Endothelial cell of umbilical vein (primary cell): ENCODE measurements at regions not wholly inside any gene's neighbourhood (a gene's known extent, or its start where the extent isn't known, plus 50 kb on each side); places are given as distances from the start of the nearest gene placed in this dataset.

Experiments
- BruUV-seq: library from RNA; stranded (reverse); fragments of 400-500 nt; replicated peaks from 2 replicates; lab custom pipeline; 2021; lab: Mats Ljungman, UMichigan
- CTCF ChIA-PET: fragments of 300-600, 350-600 bp; sonication (Branson Sonifier 250); formaldehyde crosslinking; loops from one replicate; lab custom pipeline; 2021; ENCODE audit warnings: antibody characterized with exemption, inconsistent platforms; lab: Charles Lee
- POLR2A ChIA-PET: fragments of 300-600, 350-600 bp; sonication (Branson Sonifier 250); formaldehyde crosslinking; loops from one replicate; lab custom pipeline; 2021; ENCODE audit warnings: antibody characterized with exemption, inconsistent platforms; lab: Charles Lee
- DNase-seq: peaks from one replicate; pipeline ENCODE4 v3.0.0-alpha.2; 2011; ENCODE audit warnings: low read depth, low spot score
- FAIRE-seq: peaks from 2 replicates; lab custom pipeline; 2011; peaks lifted over from hg19 to GRCh38; lab: Jason Lieb, UNC
- H2AFZ ChIP-seq: 2 replicates; pipeline ENCODE4 v1.6.0; 2012; ENCODE audit warnings: low read depth, low read length, control low read depth, inconsistent platforms
- H3K27ac ChIP-seq: 2 replicates; pipeline ENCODE4 v1.5.1; 2011; ENCODE audit warnings: low read depth, mild to moderate bottlenecking, control low read depth, low read length, moderate library complexity; ENCODE audit not compliant: insufficient read depth
- H3K27me3 ChIP-seq, 2 experiments: 2 replicates each; pipeline versions ENCODE4 v1.6.0 to v1.6.1; 2011; ENCODE audit warnings: low read length in 2 of 2, mixed read lengths in 1 of 2; ENCODE audit not compliant: control insufficient read depth in 2 of 2, insufficient read depth in 2 of 2
- H3K36me3 ChIP-seq, 2 experiments: 2 replicates in 1 of 2; 3 replicates in 1 of 2; pipeline ENCODE4 v1.5.1; 2011; ENCODE audit warnings: low read length in 2 of 2, mild to moderate bottlenecking in 1 of 2, moderate library complexity in 1 of 2; ENCODE audit not compliant: control insufficient read depth in 2 of 2, insufficient read depth in 2 of 2; ENCODE audit errors: extremely low read depth in 1 of 2
- H3K4me1 ChIP-seq: 3 replicates; pipeline ENCODE4 v1.5.1; 2011; ENCODE audit warnings: mild to moderate bottlenecking, low read length; ENCODE audit not compliant: control insufficient read depth, insufficient read depth; ENCODE audit errors: extremely low read depth
- H3K4me2 ChIP-seq: 2 replicates; pipeline ENCODE4 v1.6.1; 2011; ENCODE audit warnings: low read length, control low read depth, mixed read lengths; ENCODE audit not compliant: insufficient read depth
- H3K4me3 ChIP-seq, 3 experiments: fragments of 200-600 bp in 1 of 3; sonication (generic), shearing (Covaris generic) in 1 of 3; replicated peaks in 1 of 3; 2 replicates each; pipeline ENCODE4 v1.5.1; 2011 to 2016; ENCODE audit warnings: control low read depth in 3 of 3, low read length in 3 of 3, mild to moderate bottlenecking in 2 of 3, inconsistent platforms in 1 of 3, low read depth in 1 of 3, moderate library complexity in 1 of 3; ENCODE audit not compliant: insufficient read depth in 1 of 3
- H3K79me2 ChIP-seq: 2 replicates; pipeline ENCODE4 v1.6.0; 2012; ENCODE audit warnings: low read length, inconsistent platforms; ENCODE audit not compliant: control insufficient read depth, insufficient read depth
- H3K9ac ChIP-seq: replicated peaks from 2 replicates; pipeline ENCODE3; 2011; ENCODE audit warnings: low read length, control low read depth; ENCODE audit not compliant: insufficient read depth; ENCODE audit errors: extremely low read depth
- H3K9me1 ChIP-seq: replicated peaks from 3 replicates; pipeline ENCODE4 v1.6.0; 2011; ENCODE audit warnings: mild to moderate bottlenecking, low read length; ENCODE audit not compliant: control insufficient read depth, insufficient read depth; ENCODE audit errors: extremely low read depth
- H3K9me3 ChIP-seq: replicated peaks from 2 replicates; pipeline ENCODE4 v1.5.1; 2012; ENCODE audit warnings: low read length, inconsistent platforms; ENCODE audit not compliant: control insufficient read depth, insufficient read depth
- H4K20me1 ChIP-seq: replicated peaks from 2 replicates; pipeline ENCODE3; 2011; ENCODE audit warnings: mild to moderate bottlenecking, low read length; ENCODE audit not compliant: control insufficient read depth, insufficient read depth; ENCODE audit errors: extremely low read depth
- CTCF ChIP-seq, 2 donors: IDR thresholded peaks; 1 replicate in 1 of 2; 2 replicates in 1 of 2; pipeline ENCODE4 v1.5.1; 2011; ENCODE audit warnings: low read length in 2 of 2, mild to moderate bottlenecking in 2 of 2, moderate library complexity in 2 of 2, control low read depth in 1 of 2, inconsistent platforms in 1 of 2, low read depth in 1 of 2; ENCODE audit not compliant: insufficient read depth in 1 of 2; ENCODE audit errors: extremely low read depth in 1 of 2
- EZH2 ChIP-seq: IDR thresholded peaks from 2 replicates; pipeline ENCODE4 v1.6.1; 2012; ENCODE audit warnings: borderline replicate concordance, low read depth, mild to moderate bottlenecking, moderate library complexity, low read length, inconsistent platforms; ENCODE audit not compliant: severe bottlenecking
- FOS ChIP-seq: IDR thresholded peaks from 2 replicates; pipeline ENCODE4 v1.6.1; 2011; ENCODE audit warnings: mild to moderate bottlenecking, low read length, moderate library complexity, borderline replicate concordance; ENCODE audit not compliant: insufficient read depth
- GATA2 ChIP-seq: IDR thresholded peaks from 2 replicates; pipeline ENCODE4 v1.7.0; 2011; ENCODE audit warnings: low read depth, mild to moderate bottlenecking, moderate library complexity, mixed read lengths, low read length; ENCODE audit not compliant: insufficient read length, insufficient read depth
- JUN ChIP-seq: IDR thresholded peaks from 2 replicates; pipeline ENCODE4 v1.6.1; 2011; ENCODE audit warnings: borderline replicate concordance, low read depth; ENCODE audit not compliant: insufficient read length, insufficient read depth
- MAX ChIP-seq: IDR thresholded peaks from 2 replicates; pipeline ENCODE4 v1.6.1; 2011; ENCODE audit not compliant: insufficient read depth, insufficient read length
- MYC ChIP-seq: IDR thresholded peaks from one replicate; pipeline ENCODE4 v1.6.1; 2011; ENCODE audit warnings: mild to moderate bottlenecking, low read depth, low read length
- POLR2A ChIP-seq: IDR thresholded peaks from 2 replicates; pipeline ENCODE4 v1.6.1; 2012; ENCODE audit warnings: low read depth, mild to moderate bottlenecking, control low read depth, low read length
- POLR2AphosphoS5 ChIP-seq: IDR thresholded peaks from 2 replicates; pipeline ENCODE4 v1.6.1; 2012; ENCODE audit warnings: low read depth, mild to moderate bottlenecking, control low read depth, low read length, moderate library complexity; ENCODE audit not compliant: insufficient read depth
- dilution Hi-C: fragments of 300-500 bp; cut with MboI; formaldehyde crosslinking; loops from one replicate; pipeline ENCODE4 v1.15.0; 2019; ENCODE audit warnings: low sequenced_read_pairs; ENCODE audit not compliant: extremely low pct_ligation_motif_present
- intact Hi-C: fragments of 100-400 bp; cut with micrococcal nuclease; formaldehyde crosslinking; loops from one replicate; pipeline ENCODE4 v1.10.0; 2022

GRCh38 chr15:96108405-96108804 lies 222.1 kb upstream of the NR2F2 start:
- Histone ChIP-seq H2AFZ (no peak overlapping the region), H3K27me3 (no peaks in the 10 kb centered on the region), H3K36me3 (no peaks in the 10 kb centered on the region), H3K9ac (no peak overlapping the region), H3K9me3 (no peaks in the 10 kb centered on the region), H3K4me3 (no peak overlapping the region), H3K79me2 (no peaks in the 10 kb centered on the region), H3K4me2 (no peak overlapping the region), H3K9me1 (no peaks in the 10 kb centered on the region), H4K20me1 (no peaks in the 10 kb centered on the region), H3K27ac (no peak overlapping the region), H3K4me1 (no peaks in the 10 kb centered on the region)
- ChIA-PET CTCF (no interaction called here), POLR2A (no interaction called here)
- dilution Hi-C loops (no loop called here), intact Hi-C loops (no loop called here)
- no peak for TF ChIP-seq POLR2AphosphoS5
- TF ChIP-seq MYC = no peak
- TF ChIP-seq MAX = no peak
- TF ChIP-seq EZH2 = no peak
- no TSS peak for BruUV-seq
- DNase-seq (no peak), FAIRE-seq (no peak)

GRCh38 chr15:96109820-96110219 lies 220.7 kb upstream of the NR2F2 start:
- Histone ChIP-seq H4K20me1 (no peaks in the 10 kb centered on the region), H3K27ac (no peak overlapping the region), H3K4me2 (no peak overlapping the region), H2AFZ (no peak overlapping the region), H3K36me3 (no peaks in the 10 kb centered on the region), H3K4me3 (no peak overlapping the region), H3K4me1 (no peaks in the 10 kb centered on the region), H3K79me2 (no peaks in the 10 kb centered on the region), H3K9ac (no peak overlapping the region), H3K9me1 (no peaks in the 10 kb centered on the region), H3K9me3 (no peaks in the 10 kb centered on the region), H3K27me3 (no peaks in the 10 kb centered on the region)
- intact Hi-C loops = no loop called here
- TF ChIP-seq JUN (no peak), POLR2AphosphoS5 (no peak), MYC (no peak), GATA2 (no peak), MAX (no peak), CTCF (IDR thresholded peaks at IDR 0.05; ENCODE audit: extremely low read depth in 1 of 2, insufficient read depth in 1 of 2, low read depth in 1 of 2, low read length in 2 of 2) (no peak), FOS (no peak), POLR2A (no peak), EZH2 (no peak)
- POLR2A ChIA-PET = no interaction called here
- DNase-seq (no peak), FAIRE-seq (no peak)
- CTCF ChIA-PET = no interaction called here
- dilution Hi-C loops = no loop called here
- BruUV-seq = no TSS peak
